ENCODE measurements at regions not wholly inside any gene's neighbourhood (a gene's known extent, or its start where the extent isn't known, plus 50 kb on each side); places are given as distances from the start of the nearest gene placed in this dataset.

DNA sequence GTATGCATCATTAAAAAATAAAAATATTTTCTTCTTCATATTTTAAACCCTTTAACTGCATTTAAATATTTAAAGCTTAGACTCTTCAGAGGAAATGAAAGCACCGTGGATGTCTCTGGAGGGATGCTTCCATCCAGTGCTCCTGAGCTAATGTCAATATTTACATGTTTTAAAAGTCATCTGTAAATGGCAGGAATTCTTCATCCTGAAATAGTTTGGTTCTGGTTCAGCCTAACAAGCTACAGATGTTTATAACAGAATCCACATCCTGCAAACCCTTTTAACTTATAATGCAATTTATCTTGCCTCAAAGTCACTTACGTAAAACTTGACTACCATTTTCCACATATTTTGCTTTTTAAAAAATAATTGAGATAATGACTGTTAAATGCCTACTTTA is 1207.3 kb downstream of the SLC16A7 start:
- no peak overlapping the region for H3K4me3 ChIP-seq (ENCODE audit: low read depth, low read length)
- TF ChIP-seq, protein P1, sequence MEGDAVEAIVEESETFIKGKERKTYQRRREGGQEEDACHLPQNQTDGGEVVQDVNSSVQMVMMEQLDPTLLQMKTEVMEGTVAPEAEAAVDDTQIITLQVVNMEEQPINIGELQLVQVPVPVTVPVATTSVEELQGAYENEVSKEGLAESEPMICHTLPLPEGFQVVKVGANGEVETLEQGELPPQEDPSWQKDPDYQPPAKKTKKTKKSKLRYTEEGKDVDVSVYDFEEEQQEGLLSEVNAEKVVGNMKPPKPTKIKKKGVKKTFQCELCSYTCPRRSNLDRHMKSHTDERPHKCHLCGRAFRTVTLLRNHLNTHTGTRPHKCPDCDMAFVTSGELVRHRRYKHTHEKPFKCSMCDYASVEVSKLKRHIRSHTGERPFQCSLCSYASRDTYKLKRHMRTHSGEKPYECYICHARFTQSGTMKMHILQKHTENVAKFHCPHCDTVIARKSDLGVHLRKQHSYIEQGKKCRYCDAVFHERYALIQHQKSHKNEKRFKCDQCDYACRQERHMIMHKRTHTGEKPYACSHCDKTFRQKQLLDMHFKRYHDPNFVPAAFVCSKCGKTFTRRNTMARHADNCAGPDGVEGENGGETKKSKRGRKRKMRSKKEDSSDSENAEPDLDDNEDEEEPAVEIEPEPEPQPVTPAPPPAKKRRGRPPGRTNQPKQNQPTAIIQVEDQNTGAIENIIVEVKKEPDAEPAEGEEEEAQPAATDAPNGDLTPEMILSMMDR (IDR thresholded peaks at IDR 0.05; ENCODE audit: low read depth, low read length, missing control alignments) = no peak

DNA sequence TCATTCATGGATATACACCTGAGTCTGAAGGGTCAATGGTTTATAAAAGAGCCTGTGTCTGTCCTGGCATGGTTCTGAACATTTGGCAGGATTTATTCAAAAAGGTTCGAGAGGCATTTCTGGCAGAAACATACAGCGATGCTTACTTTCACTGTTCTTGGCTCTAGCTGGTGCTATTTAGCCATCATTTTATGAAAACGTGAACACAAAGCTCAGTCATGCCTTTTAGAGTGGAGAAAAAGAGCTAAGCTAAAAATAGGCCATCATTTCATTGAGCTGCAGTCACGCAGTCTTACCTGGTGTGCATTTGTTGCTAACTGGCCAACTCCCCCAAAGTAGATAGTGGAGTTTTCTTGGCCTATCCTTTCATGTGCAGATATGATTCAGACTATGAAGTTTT is 1209.5 kb downstream of the SLC16A7 start:
- DNase-seq (ENCODE audit: low read depth) = no peak
- H3K4me3 ChIP-seq (ENCODE audit: low read depth, low read length) = no peak overlapping the region
- TF ChIP-seq, protein P1 (IDR thresholded peaks at IDR 0.05; ENCODE audit: low read depth, low read length, missing control alignments) = no peak

More for the DNA sequence above, 1207.3 kb downstream of the SLC16A7 start:
- no peak for DNase-seq (ENCODE audit: low read depth)

DNA sequence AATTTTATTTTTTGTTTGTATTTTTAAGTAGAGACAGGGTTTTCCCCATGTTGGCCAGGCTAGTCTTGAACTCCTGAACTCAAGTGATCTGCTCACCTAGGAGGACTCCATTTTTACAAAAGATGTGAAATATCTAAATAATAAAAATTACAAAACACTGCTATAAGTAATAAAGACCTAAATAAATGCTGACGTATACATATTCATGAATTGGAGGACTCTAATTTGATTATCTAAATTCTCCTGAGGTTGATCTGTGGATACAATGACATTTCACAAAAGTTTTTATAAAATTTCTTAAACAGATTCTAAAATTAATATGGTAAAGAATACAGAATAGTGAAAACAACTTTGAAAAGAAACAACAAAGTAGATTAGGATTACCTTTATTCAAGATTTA is 1224.0 kb downstream of the SLC16A7 start:
- H3K4me3 ChIP-seq (ENCODE audit: low read depth, low read length) = no peak overlapping the region
- TF ChIP-seq, protein P1 (IDR thresholded peaks at IDR 0.05; ENCODE audit: low read depth, low read length, missing control alignments) = no peak
- no peak for DNase-seq (ENCODE audit: low read depth)

DNA sequence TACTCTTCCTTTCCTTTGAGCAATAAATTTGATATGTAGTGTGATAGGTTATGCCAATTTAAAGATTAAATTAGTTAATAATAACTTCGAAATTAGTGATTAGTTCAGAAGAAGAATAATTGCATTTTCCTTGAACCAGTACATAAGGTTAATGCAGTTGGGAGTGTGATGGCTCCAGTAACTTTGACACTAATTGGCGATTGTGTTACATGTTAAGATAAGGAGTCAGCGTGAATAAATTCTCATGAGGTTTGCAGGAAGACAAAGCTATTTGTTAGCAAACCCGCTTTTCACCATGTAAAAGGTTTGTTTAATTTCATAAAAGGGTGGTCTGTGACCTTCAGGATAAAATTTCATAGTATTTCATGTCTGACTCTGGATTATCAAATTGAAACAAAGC is 1226.8 kb downstream of the SLC16A7 start:
- no peak overlapping the region for H3K4me3 ChIP-seq (ENCODE audit: low read depth, low read length)
- TF ChIP-seq, protein P1 (IDR thresholded peaks at IDR 0.05; ENCODE audit: low read depth, low read length, missing control alignments) = no peak
- DNase-seq (ENCODE audit: low read depth) = no peak

DNA sequence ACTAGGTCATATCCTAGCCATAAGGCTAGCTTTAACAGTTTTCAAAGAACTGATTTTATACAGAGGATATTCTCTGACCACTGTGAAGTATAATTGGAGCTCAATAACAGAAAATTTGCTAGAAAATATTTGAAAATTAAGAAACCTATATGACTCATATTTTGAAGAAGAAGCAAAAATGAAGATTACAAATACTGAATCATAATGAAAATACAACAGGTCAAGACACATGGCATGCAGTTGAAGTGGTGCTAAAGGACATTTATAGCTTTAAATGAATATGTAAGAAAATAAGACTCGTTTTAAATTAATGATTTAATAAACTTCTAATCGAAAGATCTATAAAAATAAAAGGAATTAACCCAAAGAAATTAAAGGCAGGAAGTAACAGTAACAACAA is 1234.6 kb downstream of the SLC16A7 start:
- no peak overlapping the region for H3K4me3 ChIP-seq (ENCODE audit: low read depth, low read length)
- DNase-seq (ENCODE audit: low read depth) = no peak
- TF ChIP-seq, protein P1 (IDR thresholded peaks at IDR 0.05; ENCODE audit: low read depth, low read length, missing control alignments) = no peak

DNA sequence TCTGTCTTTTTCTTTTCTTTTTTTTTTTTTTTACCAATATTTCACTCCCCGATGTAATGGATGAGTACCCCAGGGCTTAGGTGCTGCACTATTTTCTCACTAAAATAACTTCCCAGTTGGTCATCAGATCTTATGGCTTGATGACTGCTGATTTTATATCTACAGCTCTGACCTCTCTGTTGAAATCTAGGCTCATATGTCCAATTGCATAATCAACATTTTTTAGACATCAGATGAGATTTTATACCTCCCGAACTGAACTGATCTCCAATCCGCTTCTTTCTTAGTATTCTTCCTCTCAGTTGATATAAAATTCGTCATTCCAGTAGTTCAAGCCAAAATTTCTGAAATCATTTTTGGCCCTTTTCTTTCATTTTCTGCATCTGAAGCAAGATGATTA is 1236.5 kb downstream of the SLC16A7 start:
- H3K4me3 ChIP-seq (ENCODE audit: low read depth, low read length) = no peak overlapping the region
- DNase-seq (ENCODE audit: low read depth) = no peak
- TF ChIP-seq, protein P1 (IDR thresholded peaks at IDR 0.05; ENCODE audit: low read depth, low read length, missing control alignments) = no peak

DNA sequence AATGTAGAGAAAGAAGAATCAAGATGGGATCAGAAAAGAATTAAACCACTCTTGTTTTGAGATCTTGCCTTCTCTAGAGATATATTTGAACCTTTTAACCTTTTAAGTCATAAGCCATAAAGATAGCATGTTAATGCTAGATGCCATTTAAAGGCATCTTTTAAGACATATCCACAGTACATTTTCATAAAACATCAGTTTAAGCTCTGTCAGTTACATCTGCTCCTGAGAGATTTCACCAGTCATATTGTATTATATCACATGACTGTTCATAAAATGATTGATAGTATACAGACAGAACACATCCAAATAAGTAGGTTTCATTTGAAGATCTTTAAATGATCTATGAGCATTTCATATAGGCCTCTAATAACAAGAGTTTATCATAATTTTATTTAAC is 1238.5 kb downstream of the SLC16A7 start:
- no peak overlapping the region for H3K4me3 ChIP-seq (ENCODE audit: low read depth, low read length)
- TF ChIP-seq, protein P1 (IDR thresholded peaks at IDR 0.05; ENCODE audit: low read depth, low read length, missing control alignments) = no peak
- no peak for DNase-seq (ENCODE audit: low read depth)
